Coronary artery (tissue), 2 donors: ENCODE measurements at regions not wholly inside any gene's neighbourhood (a gene's known extent, or its start where the extent isn't known, plus 50 kb on each side); places are given as distances from the start of the nearest gene placed in this dataset.
"Not testable (repeated sequence)": the region's sequence is repeated elsewhere in the genome, so short reads cannot be mapped to it uniquely, and the experiment has no call there.

Experiments
- DNase-seq: peaks from one replicate; pipeline ENCODE4 v3.0.0-alpha.2; 2017; ENCODE audit warnings: low spot score
- H3K27ac ChIP-seq, 2 donors: fragments of 200-600 bp; sonication (generic); one replicate each; pipeline ENCODE4 v1.5.1; 2016 to 2019
- H3K4me3 ChIP-seq: fragments of 200-600 bp; sonication (generic); 2 replicates; pipeline ENCODE4 v1.5.1; 2016; ENCODE audit warnings: mild to moderate bottlenecking, moderate library complexity
- CTCF ChIP-seq: fragments of 200-600 bp; sonication (generic); IDR thresholded peaks from one replicate; pipeline ENCODE4 v1.5.1; 2019; ENCODE audit warnings: antibody characterized with exemption

- DNase-seq, result no peak
- TF ChIP-seq CTCF, result no peak
- no peak overlapping the region for H3K4me3 ChIP-seq
- no peak overlapping the region for H3K27ac ChIP-seq
Observed at GRCh38 chr2:190742431-190742830, 93.5 kb downstream of the NAB1 start.

GRCh38 chr2:190744041-190744440 is 95.2 kb downstream of the NAB1 start:
- TF ChIP-seq CTCF, result no peak
- no peak for DNase-seq
- Histone ChIP-seq H3K27ac (no peak overlapping the region), H3K4me3 (no peak overlapping the region)

- no peak overlapping the region for H3K27ac ChIP-seq
- no peak for DNase-seq
- no peak for TF ChIP-seq CTCF
- no peak overlapping the region for H3K4me3 ChIP-seq
Observed at GRCh38 chr2:190746971-190747761, 98.3 kb downstream of the NAB1 start.

- H3K27ac ChIP-seq, result no peak overlapping the region
- TF ChIP-seq CTCF, result no peak
- no peak overlapping the region for H3K4me3 ChIP-seq
- DNase-seq, result no peak
Observed at GRCh38 chr2:190748966-190749365, 100.1 kb downstream of the NAB1 start.

- Histone ChIP-seq H3K4me3 (no peak overlapping the region), H3K27ac (no peak overlapping the region)
- DNase-seq, result no peak
- no peak for TF ChIP-seq CTCF
Observed at GRCh38 chr2:190755772-190756415, 107.0 kb downstream of the NAB1 start.

GRCh38 chr2:190759749-190760213 is 110.9 kb downstream of the NAB1 start:
- no peak for DNase-seq
- no peak overlapping the region for H3K4me3 ChIP-seq
- H3K27ac ChIP-seq, result no peak overlapping the region
- TF ChIP-seq CTCF, result no peak

GRCh38 chr2:190760353-190761150 is 111.7 kb downstream of the NAB1 start:
- H3K27ac ChIP-seq, DNase-seq: not testable (repeated sequence)
- peak overlapping the region; percentile 63 for H3K4me3 ChIP-seq

- H3K4me3 ChIP-seq, result peak overlapping the region; percentile 63
- DNase-seq, result not testable (repeated sequence)
Observed at GRCh38 chr2:190761216-190761615, 112.3 kb downstream of the NAB1 start.

More at GRCh38 chr2:190761216-190761615, 112.3 kb downstream of the NAB1 start:
- H3K27ac ChIP-seq, result not testable (repeated sequence)
